ENCODE measurements at regions not wholly inside any gene's neighbourhood (a gene's known extent, or its start where the extent isn't known, plus 50 kb on each side); places are given as distances from the start of the nearest gene placed in this dataset.
"Not testable (repeated sequence)": the region's sequence is repeated elsewhere in the genome, so short reads cannot be mapped to it uniquely, and the experiment has no call there.

DNA sequence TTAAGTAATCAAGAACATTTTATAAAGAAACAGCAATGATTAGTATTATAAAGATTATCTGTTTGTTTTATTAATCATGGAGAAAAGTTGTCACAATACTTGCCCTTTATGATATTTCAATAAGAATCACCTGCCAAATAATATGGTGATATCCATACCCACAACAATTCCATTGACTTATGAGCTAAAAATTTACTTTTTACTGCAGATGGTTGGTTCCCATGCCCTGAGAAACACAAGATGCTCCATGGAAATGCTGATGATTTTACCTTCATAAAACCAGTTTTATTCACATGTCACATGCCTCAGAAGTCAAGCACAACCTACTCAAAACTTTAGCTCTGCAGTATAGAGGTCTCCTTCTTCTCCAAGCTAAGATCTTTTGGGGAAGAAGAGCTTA, 293.6 kb downstream of the SPATA31A1 start:
- TF ChIP-seq, protein P1, sequence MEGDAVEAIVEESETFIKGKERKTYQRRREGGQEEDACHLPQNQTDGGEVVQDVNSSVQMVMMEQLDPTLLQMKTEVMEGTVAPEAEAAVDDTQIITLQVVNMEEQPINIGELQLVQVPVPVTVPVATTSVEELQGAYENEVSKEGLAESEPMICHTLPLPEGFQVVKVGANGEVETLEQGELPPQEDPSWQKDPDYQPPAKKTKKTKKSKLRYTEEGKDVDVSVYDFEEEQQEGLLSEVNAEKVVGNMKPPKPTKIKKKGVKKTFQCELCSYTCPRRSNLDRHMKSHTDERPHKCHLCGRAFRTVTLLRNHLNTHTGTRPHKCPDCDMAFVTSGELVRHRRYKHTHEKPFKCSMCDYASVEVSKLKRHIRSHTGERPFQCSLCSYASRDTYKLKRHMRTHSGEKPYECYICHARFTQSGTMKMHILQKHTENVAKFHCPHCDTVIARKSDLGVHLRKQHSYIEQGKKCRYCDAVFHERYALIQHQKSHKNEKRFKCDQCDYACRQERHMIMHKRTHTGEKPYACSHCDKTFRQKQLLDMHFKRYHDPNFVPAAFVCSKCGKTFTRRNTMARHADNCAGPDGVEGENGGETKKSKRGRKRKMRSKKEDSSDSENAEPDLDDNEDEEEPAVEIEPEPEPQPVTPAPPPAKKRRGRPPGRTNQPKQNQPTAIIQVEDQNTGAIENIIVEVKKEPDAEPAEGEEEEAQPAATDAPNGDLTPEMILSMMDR (IDR thresholded peaks at IDR 0.05; ENCODE audit: insufficient read depth, low read depth, low read length), result not testable (repeated sequence)
- not testable (repeated sequence) for TF ChIP-seq EZH2 (IDR thresholded peaks at IDR 0.05; ENCODE audit: insufficient read depth, low read length)

Data from astrocyte (in vitro differentiated cells and primary cell).